PC-3 (cell line): ENCODE measurements at regions not wholly inside any gene's neighbourhood (a gene's known extent, or its start where the extent isn't known, plus 50 kb on each side); places are given as distances from the start of the nearest gene placed in this dataset.

ENCODE experiments used
- ATAC-seq: fragments of 200-7000 bp; cut with Tn5 transposase; 2 replicates; pipeline ENCODE4 v1.9.1; 2020; ENCODE audit warnings: mild to moderate bottlenecking, moderate library complexity
- BruUV-seq: library from RNA; stranded (reverse); fragments of 400-500 nt; replicated peaks from 2 replicates; lab custom pipeline; 2021; lab: Mats Ljungman, UMichigan
- CTCF ChIA-PET: fragments of 300-600 bp; sonication (Branson Sonifier 250); formaldehyde crosslinking; loops from one replicate; lab custom pipeline; 2022; ENCODE audit warnings: antibody characterized with exemption; lab: Charles Lee
- POLR2A ChIA-PET: fragments of 300-600 bp; sonication (Branson Sonifier 250); formaldehyde crosslinking; loops from one replicate; lab custom pipeline; 2022; ENCODE audit warnings: antibody characterized with exemption; ENCODE audit not compliant: unreplicated experiment; lab: Charles Lee
- DNase-seq: peaks from one replicate; pipeline ENCODE4 v3.0.0-alpha.2; 2015
- H2AFZ ChIP-seq: fragments of 300-600 bp; sonication (generic); 2 replicates; pipeline ENCODE4 v1.6.0; 2016; ENCODE audit warnings: antibody characterized with exemption, low read length
- H3F3A ChIP-seq: fragments of 300-600 bp; sonication (generic); one replicate; pipeline ENCODE4 v1.6.0; 2017; ENCODE audit warnings: antibody characterized with exemption, low read length, control low read depth, mild to moderate bottlenecking; ENCODE audit not compliant: unreplicated experiment
- H3K27ac ChIP-seq: fragments of 300-600 bp; sonication (generic); 2 replicates; pipeline ENCODE4 v1.5.1; 2016; ENCODE audit warnings: mild to moderate bottlenecking, low read length
- H3K27me3 ChIP-seq: fragments of 300-600 bp; sonication (generic); 2 replicates; pipeline ENCODE4 v1.6.1; 2016; ENCODE audit warnings: low read length, mixed read lengths
- H3K36me3 ChIP-seq: fragments of 300-600 bp; sonication (generic); 2 replicates; pipeline ENCODE4 v1.6.1; 2016; ENCODE audit warnings: low read depth, mixed run types, low read length, mixed read lengths
- H3K4me1 ChIP-seq: fragments of 300-600 bp; sonication (generic); 2 replicates; pipeline ENCODE4 v1.5.1; 2016; ENCODE audit warnings: low read length; ENCODE audit not compliant: insufficient read depth
- H3K4me2 ChIP-seq: fragments of 300-600 bp; sonication (generic); 2 replicates; pipeline ENCODE4 v1.6.0; 2016; ENCODE audit warnings: low read length
- H3K4me3 ChIP-seq: fragments of 300-600 bp; sonication (generic); 2 replicates; pipeline ENCODE4 v1.5.1; 2016; ENCODE audit warnings: mild to moderate bottlenecking, low read length, mixed read lengths
- H3K79me2 ChIP-seq: fragments of 300-600 bp; sonication (generic); 2 replicates; pipeline ENCODE4 v1.6.1; 2017; ENCODE audit warnings: low read length, mixed read lengths
- H3K9ac ChIP-seq: fragments of 300-600 bp; sonication (generic); 2 replicates; pipeline ENCODE4 v1.6.0; 2016; ENCODE audit warnings: mild to moderate bottlenecking, low read length
- H3K9me2 ChIP-seq: fragments of 300-600 bp; sonication (generic); replicated peaks from 2 replicates; pipeline ENCODE4 v1.6.1; 2016; ENCODE audit warnings: mixed run types, low read length, mixed read lengths
- H3K9me3 ChIP-seq: fragments of 300-600 bp; sonication (generic); 2 replicates; pipeline ENCODE4 v1.6.1; 2016; ENCODE audit warnings: low read length, mixed read lengths
- H4K20me1 ChIP-seq: fragments of 300-600 bp; sonication (generic); 2 replicates; pipeline ENCODE4 v1.6.1; 2016; ENCODE audit warnings: low read length, mixed read lengths
- CTCF ChIP-seq: fragments of 300-600 bp; sonication (generic); conservative IDR thresholded peaks from 2 replicates; pipeline ENCODE4 v1.5.1; 2017; ENCODE audit warnings: antibody characterized with exemption, low read depth, mild to moderate bottlenecking, low read length
- EZH2 ChIP-seq: fragments of 300-600 bp; sonication (generic); IDR thresholded peaks from one replicate; pipeline ENCODE4 v1.6.1; 2017; ENCODE audit warnings: antibody characterized with exemption, mild to moderate bottlenecking, low read length; ENCODE audit not compliant: unreplicated experiment
- EZH2phosphoT487 ChIP-seq: fragments of 300-600 bp; sonication (generic); IDR thresholded peaks from 2 replicates; pipeline ENCODE4 v1.6.1; 2018; ENCODE audit warnings: mild to moderate bottlenecking, antibody characterized with exemption, low read length, borderline replicate concordance
- intact Hi-C: fragments of 100-400 bp; cut with micrococcal nuclease; formaldehyde crosslinking; loops from 2 replicates; pipeline ENCODE4 v1.9.0; 2023

DNA sequence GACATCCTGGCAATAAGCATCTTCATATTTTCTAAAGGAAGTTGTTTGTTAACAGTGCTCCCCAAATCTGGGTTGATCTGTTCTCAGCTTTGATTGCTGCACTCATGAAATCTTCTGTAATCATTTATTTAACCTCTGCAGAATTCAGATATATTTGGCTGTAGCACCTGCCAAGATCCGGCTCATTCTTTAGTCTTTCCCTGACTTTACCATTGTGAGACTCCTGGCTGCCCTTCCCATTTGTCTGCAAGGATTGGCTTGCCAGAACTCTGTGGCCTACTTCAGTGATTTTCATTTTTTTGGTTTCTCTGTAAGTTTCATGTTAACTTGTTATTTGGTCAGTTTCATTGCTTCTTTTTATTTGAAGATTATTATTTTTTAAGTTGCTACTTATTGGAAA, 191.2 kb upstream of the PLXNC1 start:
- H3K9me2 ChIP-seq = no peaks in the 10 kb centered on the region
- H3K9me3 ChIP-seq = no peaks in the 10 kb centered on the region
- H3K9ac ChIP-seq = no peak overlapping the region
- ATAC-seq = no peak
- CTCF ChIA-PET = no interaction called here
- no peaks in the 10 kb centered on the region for H3K27me3 ChIP-seq
- BruUV-seq = no TSS peak
- no peaks in the 10 kb centered on the region for H3F3A ChIP-seq
- DNase-seq = no peak
- TF ChIP-seq CTCF (no peak), EZH2phosphoT487 (no peak), EZH2 (no peak)
- no peaks in the 10 kb centered on the region for H3K36me3 ChIP-seq
- H2AFZ ChIP-seq = no peak overlapping the region
- peaks cover 7% of the 10 kb centered on the region; the same call in 1 of the 2 replicates for H3K4me1 ChIP-seq
- H3K27ac ChIP-seq = no peak overlapping the region
- no peak overlapping the region for H3K4me2 ChIP-seq
- intact Hi-C loops = no loop called here
- no peaks in the 10 kb centered on the region for H4K20me1 ChIP-seq
- H3K4me3 ChIP-seq = no peak overlapping the region
- POLR2A ChIA-PET = no interaction called here
- H3K79me2 ChIP-seq = no peaks in the 10 kb centered on the region

DNA sequence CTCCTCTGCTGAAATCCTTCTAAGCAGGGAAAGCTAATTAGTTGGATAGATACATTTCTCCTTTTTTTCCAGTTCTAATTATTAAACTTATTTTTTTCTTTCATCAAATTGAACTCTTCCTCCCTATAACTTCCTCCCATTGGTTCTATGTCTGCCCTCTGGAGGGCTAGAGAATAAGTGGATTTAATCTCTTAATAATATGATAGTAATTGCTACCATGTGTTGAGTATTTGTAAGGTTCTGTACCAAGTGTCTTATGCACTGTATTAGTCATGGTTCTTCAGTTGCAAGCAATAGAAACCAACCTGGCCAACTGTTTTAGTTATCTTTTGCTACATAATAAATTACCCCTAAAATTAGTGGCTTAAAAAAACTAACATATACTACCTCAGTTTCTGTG, 190.5 kb upstream of the PLXNC1 start:
- BruUV-seq = no TSS peak
- no peak for ATAC-seq
- Histone ChIP-seq H3K9me3 (no peaks in the 10 kb centered on the region), H3F3A (no peaks in the 10 kb centered on the region), H3K36me3 (no peaks in the 10 kb centered on the region), H3K27me3 (no peaks in the 10 kb centered on the region), H3K9me2 (no peaks in the 10 kb centered on the region), H3K9ac (no peak overlapping the region), H3K27ac (no peak overlapping the region), H2AFZ (no peak overlapping the region), H3K4me1 (peaks cover 7% of the 10 kb centered on the region; the same call in 1 of the 2 replicates), H3K4me2 (no peak overlapping the region), H4K20me1 (no peaks in the 10 kb centered on the region), H3K79me2 (no peaks in the 10 kb centered on the region), H3K4me3 (no peak overlapping the region)
- CTCF ChIA-PET = no interaction called here
- intact Hi-C loops = no loop called here
- no peak for TF ChIP-seq CTCF
- TF ChIP-seq EZH2 = no peak
- no peak for TF ChIP-seq EZH2phosphoT487
- DNase-seq = no peak
- POLR2A ChIA-PET = no interaction called here

GRCh38 chr12:93959657-93960056, 188.7 kb upstream of the PLXNC1 start:
- intact Hi-C loops = no loop called here
- no peak overlapping the region for H3K4me3 ChIP-seq
- no peaks in the 10 kb centered on the region for H3K36me3 ChIP-seq
- no peaks in the 10 kb centered on the region for H4K20me1 ChIP-seq
- CTCF ChIA-PET = no interaction called here
- H3K79me2 ChIP-seq = no peaks in the 10 kb centered on the region
- no peak overlapping the region for H3K9ac ChIP-seq
- no TSS peak for BruUV-seq
- no peak for TF ChIP-seq CTCF
- TF ChIP-seq EZH2phosphoT487 = no peak
- no peak for TF ChIP-seq EZH2
- peaks cover 7% of the 10 kb centered on the region; the same call in 1 of the 2 replicates for H3K4me1 ChIP-seq
- no peak overlapping the region for H3K27ac ChIP-seq
- peak; percentile 64 for DNase-seq
- POLR2A ChIA-PET = no interaction called here
- no peak overlapping the region for H3K4me2 ChIP-seq
- H3K27me3 ChIP-seq = no peaks in the 10 kb centered on the region
- no peaks in the 10 kb centered on the region for H3K9me3 ChIP-seq
- peak; percentile 74 for ATAC-seq
- no peaks in the 10 kb centered on the region for H3F3A ChIP-seq
- no peak overlapping the region for H2AFZ ChIP-seq
- H3K9me2 ChIP-seq = no peaks in the 10 kb centered on the region
